SW480 (cell line): ENCODE measurements at regions not wholly inside any gene's neighbourhood (a gene's known extent, or its start where the extent isn't known, plus 50 kb on each side); places are given as distances from the start of the nearest gene placed in this dataset.
"Not testable (repeated sequence)": the region's sequence is repeated elsewhere in the genome, so short reads cannot be mapped to it uniquely, and the experiment has no call there.

Experiments used
- DNase-seq: peaks from one replicate; pipeline ENCODE4 v3.0.0-alpha.2; 2016; ENCODE audit warnings: low spot score

DNA sequence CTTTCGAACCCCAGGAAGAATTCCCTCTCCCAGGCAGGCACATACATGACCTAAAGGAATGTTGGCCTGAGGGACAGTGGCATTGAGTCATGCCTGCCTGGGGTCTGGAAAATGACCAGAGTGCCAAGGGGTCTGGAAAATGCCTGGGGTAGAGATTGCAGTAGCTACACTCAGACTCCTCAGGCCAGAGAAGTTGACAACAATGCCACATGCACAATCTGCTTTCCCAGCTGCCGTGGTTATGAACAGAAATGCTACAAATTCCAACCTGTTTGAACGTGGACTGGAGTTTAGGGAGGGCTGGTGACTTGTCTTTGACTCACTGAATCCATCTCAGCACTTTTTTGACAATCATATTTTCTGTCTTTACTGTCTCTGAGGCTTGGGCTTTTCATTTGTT is 250.0 kb downstream of the ABCC12 start:
- DNase-seq = no peak

DNA sequence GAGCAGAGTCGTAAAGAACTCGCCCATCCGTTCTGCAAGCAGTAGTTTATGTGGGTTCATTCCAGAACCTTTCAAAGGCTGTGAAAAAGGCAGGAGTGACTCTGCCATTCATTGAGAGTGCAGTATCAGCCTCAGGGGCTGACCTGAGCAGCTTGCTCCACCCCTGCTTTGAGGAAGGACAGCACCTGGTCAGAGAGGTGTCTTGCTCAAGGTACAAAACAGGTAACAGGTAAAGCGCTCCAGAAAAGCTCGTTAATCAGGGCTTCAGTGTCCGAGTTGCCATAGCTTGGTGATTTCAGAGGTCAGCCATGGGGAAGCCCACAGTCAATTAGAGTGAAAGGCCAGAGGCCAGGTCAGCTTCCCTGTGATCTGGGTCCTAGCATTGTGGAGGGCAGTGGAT is 251.1 kb downstream of the ABCC12 start:
- DNase-seq = no peak

DNA sequence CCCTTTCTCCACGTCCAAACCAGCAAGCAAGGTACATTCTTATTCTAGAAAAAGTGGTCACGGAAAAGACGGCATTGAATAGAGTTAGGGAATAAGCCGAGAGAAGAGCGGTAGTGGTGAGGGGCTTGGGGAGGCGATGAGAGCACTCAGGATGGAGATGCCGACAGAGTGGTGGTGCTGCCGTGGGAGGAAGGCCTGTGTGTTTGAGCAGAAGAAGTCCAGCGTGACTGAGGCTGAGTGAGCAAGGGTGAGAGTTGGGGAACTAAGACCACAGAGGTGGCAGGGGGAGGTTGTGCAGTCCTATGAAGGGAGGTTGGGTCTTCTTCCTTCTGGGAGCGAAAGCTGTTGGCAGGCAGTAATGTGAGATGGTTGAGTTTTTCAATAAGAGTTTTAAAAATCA is 252.3 kb downstream of the ABCC12 start:
- no peak for DNase-seq

DNA sequence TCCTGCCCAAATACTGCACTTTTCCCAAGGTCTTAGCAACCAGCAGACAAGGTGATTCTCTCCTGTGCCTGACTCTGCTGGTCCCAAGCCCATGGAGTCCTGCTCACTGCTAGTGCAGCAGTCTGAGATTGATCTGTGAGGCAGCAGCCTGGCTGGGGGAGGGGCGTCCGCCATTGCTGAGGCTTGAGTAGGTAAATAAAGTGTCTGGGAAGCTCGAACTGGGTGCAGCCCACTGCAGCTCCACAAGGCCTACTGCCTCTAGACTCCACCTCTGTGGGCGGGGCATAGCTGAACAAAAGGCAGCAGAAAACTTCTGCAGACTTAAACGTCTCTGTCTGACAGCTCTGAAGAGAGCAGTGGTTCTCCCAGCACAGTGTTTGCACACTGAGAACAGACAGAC is 258.7 kb downstream of the ABCC12 start:
- not testable (repeated sequence) for DNase-seq

DNA sequence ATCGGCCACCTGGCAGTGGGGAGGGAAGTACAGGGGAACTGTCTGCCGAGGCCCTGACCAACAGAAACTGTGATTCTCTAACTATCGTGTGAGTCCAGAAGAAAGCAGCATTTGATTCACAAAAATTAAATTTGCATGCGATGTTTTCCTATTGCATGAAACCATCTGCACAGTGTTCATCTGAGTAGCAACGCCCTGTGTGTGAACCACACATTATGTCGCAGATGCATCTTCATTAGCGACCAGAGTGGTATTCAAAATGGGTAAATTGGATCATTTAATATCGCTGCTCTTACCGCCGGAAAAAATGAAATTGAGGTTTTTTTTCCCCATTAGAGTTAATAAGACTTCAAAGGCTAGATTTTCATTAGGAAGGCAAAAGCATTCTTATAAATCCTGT is 260.6 kb downstream of the ABCC12 start:
- DNase-seq = no peak

DNA sequence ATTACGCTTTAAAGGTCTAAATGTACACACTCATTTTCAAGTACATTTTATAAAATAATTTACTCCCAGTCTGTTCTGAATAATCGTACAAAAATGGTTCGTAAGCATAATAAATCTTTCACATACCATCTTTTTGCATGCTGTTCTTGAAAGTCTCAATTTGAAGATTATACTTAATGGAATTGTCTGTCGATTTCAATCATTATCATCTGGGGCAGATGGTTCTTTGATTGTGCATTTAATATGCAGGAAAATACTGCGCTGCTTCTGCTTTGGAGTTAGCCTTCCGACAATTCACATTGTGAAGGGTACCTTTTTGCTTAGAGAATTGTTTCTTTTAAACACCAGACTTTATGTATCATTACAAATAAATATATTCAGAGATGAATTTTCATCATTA is 262.8 kb downstream of the ABCC12 start:
- no peak for DNase-seq

DNA sequence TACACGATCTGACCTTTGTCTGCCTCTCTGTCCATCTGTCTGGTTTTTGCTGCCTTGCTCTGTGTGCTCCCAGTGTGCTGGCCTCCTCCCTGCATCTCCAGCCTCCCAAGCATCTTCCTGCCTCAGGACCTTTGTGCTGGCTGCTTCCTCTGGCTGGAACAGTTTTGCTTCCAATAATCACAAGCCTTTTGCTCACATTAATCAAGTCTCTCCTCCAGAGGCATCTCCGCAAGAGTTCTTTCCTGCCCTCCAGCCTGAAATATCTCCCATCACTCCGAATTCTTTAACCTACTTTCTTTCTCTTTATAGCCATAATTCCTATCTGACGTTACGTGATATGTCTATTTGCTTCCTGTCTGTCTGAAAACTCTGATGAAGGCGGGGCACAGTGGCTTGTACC is 267.1 kb downstream of the ABCC12 start:
- DNase-seq = no peak

DNA sequence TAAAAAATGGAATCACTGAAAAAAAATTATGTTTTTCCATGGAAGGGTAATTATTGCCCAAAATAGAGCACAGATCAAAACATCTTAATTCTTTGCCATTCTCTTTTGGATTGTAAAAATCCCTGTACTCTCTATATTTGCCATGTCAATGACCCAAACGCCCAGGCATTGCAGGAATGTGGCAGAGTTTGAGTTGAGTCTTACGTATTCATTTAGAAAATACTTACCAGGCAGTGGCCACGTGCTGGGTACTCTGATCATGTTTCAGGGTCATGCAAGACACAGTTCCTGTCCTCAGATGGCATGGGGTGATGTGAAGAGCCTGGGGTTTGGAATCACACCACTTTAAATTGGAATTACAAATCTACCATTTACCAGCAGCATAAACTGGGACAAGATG is 267.7 kb downstream of the ABCC12 start:
- no peak for DNase-seq

DNA sequence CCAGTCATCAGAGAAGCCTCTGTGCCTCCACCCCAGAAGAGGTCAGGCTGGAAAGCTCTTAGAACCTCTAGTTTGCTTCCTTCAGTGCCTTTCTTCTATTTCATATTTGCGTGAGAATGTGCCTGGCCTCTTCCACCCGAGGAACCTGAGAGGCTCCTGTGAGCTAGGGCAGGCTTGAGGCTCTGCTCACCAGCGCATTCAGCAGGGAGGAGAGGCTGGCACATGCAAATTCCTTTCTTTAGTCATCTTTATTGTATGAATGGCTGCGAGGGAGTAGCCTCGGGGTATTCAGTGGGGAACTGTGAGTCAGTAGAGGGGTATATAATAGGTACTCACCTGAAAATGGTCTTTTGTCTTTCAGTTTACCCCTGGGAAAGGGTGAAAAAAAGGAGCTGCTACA is 268.3 kb downstream of the ABCC12 start:
- no peak for DNase-seq

DNA sequence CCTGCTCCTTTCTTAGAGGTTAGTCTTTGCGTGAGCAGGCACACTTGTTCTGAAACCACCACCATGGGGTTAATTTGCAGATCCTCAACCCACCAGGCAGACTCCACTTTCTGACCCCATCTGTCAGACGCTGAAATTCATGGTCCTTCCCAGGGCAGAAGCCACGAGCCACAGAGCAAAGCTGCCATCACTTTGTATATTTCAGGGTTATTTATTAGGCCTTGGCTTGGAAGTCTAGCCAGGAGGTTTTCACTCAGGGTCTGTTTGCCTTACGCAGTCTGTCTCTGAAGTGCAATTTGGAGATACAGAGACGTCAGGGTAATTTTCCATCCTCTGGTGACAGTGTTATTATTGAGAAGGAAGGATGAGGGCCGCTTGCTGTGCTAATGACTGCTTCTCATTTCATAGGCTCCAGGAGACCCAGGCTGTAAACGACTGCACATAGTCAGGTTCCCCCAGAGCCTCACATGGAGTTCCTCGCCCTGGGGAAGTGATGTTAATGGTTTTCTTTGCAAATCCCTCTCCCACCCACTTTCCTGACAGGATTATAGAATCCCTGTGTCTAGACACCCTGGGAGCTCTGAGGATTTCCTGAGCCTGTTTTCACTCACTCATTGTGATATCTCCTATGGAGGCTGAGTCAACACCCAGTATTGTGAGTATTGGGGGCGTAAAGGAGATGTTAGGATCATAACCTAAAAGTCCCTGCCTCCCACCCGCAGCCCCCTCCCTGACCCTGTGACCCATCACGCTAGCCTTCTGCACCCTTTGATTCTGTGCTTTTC is 269.0 kb downstream of the ABCC12 start:
- no peak for DNase-seq

DNA sequence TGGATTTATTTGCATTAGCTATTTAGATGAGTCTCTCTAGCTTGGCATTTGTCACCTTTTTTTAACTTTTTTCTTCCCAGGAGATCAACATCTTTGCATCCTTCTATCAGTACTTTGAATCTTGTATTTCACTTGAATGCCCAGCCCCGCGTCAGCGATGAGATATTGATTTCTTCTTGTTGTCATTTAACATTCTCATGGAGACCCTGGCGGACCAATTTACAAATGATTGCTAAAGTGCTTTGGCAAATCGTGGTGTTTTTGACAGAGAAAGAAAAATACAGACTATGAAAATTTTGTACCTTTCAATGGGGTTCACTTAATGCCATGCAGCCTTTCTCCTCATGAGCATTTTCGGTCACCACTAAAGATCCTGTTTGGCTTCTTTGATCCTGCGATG is 269.7 kb downstream of the ABCC12 start:
- no peak for DNase-seq

DNA sequence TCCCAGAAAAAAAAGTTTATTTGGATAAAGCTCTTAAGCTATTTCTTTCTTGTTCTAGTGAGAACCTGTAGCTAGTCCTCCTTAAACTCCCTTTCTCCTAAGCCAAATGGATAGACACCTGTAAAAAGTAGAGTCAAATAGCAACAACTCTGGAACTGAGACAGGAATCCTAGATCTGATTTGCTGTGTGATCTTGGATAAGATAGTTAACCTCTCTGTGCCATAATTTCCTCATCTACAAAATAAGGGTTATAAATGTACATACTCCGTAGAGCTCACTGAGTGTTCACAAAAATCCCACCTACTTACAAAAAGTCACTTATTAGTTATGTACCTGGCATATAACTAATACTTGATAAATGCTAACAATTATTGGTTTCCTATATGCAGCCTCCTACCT is 270.3 kb downstream of the ABCC12 start:
- no peak for DNase-seq

DNA sequence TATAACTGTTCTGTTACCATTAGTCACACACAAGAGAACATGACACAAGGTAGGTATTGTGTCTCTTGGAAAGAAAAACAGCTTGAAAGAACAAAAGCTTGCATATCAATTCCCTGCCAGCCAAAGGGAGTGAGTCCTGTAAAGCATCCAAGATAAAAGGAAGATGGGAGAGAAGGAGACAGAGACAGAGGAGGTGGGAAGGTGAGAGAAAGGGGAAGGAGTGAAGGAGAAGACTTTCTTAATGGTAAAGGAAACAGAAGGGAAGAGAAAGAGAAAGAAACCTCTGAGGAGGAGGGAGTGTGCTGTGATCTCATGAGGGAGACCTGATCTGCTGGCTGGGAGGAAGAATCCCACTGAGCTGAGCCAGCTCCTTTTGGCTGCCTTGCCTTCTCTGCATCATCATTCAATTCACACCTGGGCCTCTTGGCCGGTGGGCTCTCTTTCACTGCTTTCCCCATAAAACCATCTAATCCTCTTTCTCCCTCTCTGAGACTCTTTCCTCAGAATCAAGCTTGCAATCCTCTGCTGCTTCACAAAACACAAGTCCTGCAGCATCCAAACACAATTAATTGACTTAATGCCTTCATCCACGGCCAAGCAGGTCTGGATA is 271.6 kb downstream of the ABCC12 start:
- DNase-seq = no peak

DNA sequence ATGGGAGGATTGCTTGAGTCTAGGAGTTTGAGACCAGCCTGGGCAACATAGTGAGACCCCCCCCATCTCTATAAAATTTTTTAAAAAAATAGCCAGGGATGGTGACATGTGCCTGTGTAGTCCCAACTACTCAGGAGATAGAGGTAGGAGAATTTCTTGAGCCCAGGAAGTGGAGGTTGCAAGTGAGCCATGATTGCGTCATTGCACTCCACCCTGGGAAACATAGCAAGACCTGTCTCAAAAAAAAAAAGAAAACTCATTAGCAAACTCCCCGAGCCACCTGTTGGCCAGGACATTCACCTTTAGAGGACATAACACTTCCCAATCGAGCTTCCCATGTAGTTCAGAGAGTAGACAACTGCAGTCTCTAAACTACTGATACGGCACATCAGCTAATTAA is 274.2 kb downstream of the ABCC12 start:
- DNase-seq = no peak

DNA sequence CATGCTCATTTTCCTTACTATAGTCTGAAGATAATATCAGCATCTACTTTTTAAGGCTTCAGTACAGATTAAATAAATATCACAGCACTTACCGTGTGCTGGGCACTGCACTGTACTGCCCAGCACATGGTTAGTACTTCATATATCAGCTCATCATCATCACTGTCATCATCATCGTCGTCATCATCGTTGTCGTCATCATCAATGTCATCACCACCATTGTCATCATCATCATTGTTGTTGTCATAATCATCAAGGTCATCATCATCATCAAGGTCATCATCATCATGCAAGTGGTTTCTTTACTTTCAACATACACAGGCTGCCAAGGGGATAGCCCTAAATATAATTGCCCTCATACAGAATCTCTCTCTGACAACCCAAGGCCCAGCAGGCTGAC is 275.1 kb downstream of the ABCC12 start:
- DNase-seq = no peak

DNA sequence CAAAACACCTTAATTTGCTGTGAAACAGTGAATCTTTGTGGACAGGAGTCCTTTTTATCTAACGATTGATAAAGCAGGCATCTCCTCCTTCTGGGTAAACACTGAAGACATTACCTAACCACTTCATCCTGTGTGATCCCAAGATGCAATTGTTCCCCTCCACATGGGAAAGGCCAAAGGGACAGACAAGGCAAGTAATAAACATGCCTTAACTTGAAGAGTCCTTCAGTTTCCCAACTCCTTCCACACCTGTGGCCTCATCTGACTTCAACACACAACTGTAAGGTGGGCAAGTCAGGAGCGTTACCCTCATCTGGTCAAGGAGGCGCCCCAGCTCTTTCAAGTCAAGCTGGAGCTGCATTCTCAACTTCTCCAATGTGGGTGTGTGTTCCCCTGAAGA is 278.6 kb downstream of the ABCC12 start:
- no peak for DNase-seq

DNA sequence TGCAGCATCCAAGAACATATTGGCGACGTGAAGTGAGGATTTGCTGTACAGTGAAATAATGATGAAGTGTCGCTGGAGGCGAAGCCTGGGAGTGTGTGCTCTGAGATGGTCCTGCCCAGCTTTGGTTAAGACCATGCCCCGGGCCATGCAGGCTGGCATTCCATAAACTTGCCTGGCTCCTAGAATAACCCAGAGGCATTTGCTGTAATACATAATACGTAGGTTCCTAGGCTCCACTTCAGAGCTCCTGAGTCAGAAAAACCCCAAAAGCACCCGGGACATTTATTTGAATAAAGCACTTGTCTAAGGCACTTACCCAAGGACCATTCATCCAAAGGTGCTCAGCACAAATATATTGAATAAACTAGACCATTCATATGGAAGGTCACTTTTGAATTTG is 279.3 kb downstream of the ABCC12 start:
- no peak for DNase-seq

DNA sequence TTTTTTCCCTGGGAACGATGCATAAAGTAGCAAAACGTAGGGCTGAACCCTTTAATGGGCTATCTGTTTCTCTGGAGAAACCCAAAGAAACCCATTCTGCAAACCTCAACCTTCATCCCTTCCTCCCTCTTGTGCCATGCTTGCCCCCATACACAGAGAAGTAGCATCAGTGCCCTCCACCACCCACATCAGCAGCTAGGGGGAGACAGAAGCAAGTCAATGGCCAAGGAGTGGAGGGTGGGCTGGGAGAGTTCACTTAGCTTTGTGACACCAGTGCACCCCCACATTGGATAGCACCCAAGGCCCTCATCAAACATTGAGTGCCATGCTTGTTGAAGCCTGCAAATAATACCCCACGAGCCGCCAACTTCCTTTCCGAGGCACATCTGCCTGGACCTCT is 282.4 kb downstream of the ABCC12 start:
- no peak for DNase-seq

DNA sequence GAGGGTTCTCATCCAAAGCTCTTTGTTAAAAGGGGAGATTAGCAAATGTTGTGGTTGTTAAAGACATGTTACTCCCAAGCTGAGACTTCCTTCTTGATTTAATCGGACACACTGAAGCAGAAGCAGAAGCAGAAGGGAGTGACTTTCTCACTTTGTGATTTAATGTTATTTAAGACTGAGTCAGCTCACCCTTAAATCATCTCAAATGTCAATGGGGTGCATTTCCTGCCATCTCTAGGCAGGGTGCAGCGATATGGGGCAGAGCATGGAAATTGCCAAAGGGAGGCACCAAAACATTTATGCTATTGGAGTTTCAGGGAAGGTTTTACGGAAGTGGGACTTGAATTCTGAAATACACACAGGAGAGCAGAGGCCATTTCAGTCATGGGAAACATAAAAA is 283.6 kb downstream of the ABCC12 start:
- DNase-seq = no peak

DNA sequence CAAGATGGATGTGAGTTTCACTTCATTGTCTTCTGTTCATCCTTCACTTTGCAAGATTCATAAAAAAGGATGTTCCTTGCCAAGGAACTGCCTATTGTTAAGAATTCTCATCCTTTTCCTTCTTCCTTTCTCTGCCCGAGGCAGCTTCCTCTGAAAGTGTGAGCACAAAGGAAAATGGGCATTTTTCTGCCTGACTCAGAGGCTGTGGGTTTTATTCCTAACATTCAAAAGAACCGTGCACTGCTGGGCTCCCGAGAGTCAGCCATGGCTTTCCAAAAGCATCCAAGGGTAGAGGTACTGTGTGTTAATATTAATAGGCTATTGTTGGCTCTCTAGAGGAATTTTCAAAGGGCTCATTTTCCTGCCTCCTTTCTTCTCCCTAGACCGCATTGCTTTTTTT is 289.4 kb downstream of the ABCC12 start:
- DNase-seq = no peak

DNA sequence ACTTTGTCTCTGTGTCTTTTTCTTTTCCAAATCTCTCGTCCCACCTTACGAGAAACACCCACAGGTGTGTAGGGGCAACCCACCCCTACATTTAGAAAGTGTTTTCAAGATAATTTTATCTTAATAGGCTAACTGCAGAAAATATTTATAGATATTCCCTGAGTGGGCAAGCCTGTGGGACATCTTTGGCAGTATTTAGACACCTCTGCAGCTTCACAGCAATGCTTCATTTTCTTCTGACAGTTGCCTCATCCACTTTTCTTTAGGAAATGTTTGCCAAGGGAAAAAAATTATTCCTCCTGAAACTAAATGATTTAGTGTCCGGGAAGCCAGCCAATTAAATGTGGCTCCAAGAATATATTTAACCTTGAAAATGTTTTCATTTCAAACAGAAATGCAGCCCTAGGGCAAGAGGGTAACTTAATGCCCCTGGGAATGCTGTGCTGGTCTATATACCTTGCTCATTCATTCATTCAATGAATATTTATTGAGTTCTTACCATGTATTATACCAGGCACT is 290.4 kb downstream of the ABCC12 start:
- no peak for DNase-seq

DNA sequence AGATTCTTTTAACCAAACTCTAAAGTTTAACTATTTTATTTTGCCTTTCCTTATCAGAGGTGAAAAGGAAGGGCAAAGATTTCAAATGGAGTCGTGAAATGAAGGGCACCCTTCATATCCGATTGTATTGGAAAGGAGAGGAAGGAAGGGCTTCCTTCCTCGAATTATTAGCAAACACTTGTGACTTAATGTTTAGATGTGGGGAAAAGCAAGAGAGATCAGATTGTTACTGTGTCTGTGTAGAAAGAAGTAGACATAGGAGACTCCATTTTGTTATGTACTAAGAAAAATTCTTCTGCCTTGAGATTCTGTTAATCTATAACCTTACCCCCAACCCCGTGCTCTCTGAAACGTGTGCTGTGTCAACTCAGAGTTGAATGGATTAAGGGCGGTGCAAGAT is 291.5 kb downstream of the ABCC12 start:
- not testable (repeated sequence) for DNase-seq

DNA sequence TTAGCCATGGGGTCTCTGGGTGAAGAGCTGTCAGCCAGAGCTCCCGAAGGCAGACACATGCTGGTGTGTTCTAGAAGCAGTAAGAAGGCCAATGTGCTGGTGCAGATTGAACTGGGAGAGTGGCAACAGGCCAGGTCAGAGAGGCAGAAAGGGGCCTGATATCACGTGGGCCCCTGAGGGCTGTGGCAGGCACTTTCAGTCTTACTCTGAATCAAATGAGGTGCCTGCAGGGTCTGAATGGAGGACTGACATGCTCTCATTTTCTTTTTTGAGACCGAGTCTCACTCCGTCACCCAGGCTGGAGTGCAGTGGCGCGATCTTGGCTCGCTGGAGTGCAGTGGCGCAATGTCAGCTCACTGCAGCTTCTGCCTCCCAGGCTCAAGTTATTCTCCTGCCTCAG is 293.8 kb downstream of the ABCC12 start:
- no peak for DNase-seq
